GM18517 (cell line): ENCODE measurements at regions not wholly inside any gene's neighbourhood (a gene's known extent, or its start where the extent isn't known, plus 50 kb on each side); places are given as distances from the start of the nearest gene placed in this dataset.
"Not testable (repeated sequence)": the region's sequence is repeated elsewhere in the genome, so short reads cannot be mapped to it uniquely, and the experiment has no call there.

Source experiments
- ATAC-seq: cut with Tn5 transposase; IDR thresholded peaks from one replicate; pipeline ENCODE4 v1.9.1; 2021; ENCODE audit warnings: mild to moderate bottlenecking, moderate library complexity; ENCODE audit not compliant: unreplicated experiment

DNA sequence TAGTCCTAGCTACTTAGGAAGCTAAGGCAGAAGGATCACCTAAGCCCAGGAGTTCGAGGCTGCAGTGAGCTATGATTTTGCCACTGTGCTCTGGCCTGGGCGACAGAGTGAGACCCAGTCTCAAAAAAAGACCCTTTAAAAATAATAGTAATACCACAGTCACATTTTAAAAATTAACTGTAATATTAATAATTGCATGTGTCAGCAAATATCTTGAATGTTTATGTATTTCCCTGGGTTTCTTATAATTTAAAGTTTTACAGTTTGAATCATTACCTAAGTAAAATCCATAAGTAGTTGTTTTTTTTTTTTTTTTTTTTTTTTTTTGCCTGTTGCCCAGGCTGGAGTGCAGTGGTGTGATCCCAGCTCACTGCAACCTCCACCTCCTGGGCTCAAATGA lies 69.2 kb downstream of the LYZL2 start:
- no peak for ATAC-seq

DNA sequence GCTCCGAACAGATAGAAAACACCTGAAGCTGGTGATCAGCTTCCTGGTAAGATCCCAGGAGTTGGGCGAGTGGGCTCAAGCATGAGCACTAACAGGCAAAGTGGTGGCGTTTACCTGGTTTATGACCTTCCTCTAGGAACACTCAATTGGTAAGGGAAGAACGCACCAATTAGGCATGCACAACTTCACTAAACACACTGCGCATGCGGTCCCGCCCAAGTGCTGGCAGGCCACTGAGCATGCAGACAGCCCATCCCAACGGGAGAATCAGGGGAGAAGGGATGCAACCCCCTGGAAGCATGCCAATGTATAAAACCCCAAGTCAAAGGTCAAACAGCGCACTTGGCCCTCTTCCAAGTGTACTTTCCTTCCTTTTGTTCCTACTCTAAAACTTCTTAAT lies 70.4 kb downstream of the LYZL2 start:
- ATAC-seq, result no peak

DNA sequence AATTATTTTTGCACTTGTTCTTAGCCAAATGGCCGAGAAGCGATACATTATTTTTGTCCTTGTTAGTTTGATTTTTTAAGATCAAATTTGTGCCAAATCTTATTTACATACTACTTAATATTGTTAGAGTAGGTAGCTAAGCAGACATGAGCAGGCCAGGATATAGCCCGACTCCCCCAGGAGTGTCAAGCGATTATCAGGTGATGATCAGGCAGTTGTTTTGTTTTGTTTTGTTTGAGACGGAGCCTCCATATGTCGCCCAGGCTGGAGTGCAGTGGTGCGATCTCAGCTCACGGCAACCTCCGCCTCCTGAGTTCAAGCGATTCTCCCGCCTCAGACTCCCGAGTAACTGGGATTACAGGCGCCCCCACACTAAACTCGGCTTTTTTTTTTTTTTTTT lies 71.1 kb downstream of the LYZL2 start:
- ATAC-seq, result no peak

DNA sequence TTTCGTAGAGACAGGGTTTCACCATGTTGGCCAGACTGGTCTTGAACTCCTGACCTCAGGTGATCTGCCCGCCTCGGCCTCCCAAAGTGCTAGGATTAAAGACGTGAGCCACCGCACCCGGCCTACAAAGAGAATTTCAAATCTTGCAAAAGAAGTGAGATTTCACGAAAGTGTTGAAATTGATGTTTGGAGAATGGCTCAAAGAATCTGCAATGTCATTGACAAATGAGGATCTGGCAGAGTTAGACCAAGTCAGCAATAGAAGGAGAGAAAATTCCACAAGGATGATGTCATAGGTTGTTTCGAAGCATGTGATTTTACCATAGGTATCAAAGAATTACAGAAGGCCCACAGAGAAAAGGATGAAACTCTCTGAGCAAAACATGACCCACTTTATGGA lies 71.7 kb downstream of the LYZL2 start:
- no peak for ATAC-seq

DNA sequence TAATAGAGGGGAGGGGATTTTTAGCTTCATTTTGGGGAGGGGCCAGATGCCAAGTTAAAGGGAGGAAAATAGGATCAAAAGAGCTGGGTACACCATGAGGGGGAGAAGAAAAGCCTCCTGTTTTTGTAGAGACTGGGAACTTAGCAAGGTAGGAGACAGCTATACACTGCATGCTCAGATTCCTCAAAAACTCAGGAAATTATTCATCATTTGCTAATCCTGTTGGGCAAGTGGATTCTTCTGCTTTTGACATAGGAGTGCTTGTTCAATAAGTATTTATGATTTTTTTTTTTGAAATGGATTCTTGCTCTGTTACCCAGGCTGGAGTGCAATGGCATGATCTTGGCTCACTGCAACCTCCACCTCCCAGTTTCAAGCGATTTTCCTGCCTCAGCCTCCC lies 73.4 kb downstream of the LYZL2 start:
- no peak for ATAC-seq

- ATAC-seq, result no peak
These were observed 74.1 kb downstream of the LYZL2 start for GRCh38 chr10:30555465-30555864.

GRCh38 chr10:30554440-30554825 lies 75.1 kb downstream of the LYZL2 start:
- ATAC-seq, result no peak

DNA sequence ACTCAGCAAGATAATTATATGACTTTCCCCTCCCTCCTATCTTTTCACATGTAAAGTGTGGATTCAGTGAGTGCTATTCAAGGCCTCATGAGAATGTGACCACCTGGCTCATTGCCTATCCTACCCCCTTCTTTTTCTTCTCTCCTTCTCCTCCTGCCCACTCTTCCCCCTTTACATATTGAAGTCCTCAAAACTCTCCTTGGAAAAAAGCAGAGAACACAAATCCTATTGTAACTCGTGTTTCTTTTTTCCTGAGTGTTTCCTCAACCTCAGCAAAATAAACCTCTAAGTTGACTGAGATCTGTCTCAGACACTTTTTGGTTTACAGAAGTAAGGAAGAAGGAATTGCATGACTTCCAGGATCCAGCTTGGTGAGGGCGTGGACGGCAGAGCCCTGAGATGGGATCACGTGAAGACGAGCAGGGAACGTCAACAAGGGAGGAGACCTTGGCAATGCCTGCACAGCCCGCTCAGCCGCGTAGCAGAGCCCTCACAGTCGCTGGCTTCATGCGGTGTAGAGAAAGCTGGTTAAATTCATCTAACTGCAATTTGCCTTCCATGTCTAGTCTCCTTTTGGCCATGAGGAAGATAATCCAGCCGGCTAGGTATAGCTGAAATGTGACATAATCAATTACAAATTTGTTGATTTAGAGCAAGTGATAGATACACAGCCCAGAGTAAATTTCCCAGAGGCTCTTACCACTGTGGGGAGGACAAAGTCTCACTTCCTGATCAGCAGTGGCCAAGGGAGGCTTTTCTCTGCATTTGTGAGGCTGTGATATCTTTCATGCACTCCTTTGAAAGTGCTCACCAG lies 75.7 kb downstream of the LYZL2 start:
- ATAC-seq, result no peak

GRCh38 chr10:30553018-30553625 lies 76.4 kb downstream of the LYZL2 start:
- ATAC-seq, result no peak

DNA sequence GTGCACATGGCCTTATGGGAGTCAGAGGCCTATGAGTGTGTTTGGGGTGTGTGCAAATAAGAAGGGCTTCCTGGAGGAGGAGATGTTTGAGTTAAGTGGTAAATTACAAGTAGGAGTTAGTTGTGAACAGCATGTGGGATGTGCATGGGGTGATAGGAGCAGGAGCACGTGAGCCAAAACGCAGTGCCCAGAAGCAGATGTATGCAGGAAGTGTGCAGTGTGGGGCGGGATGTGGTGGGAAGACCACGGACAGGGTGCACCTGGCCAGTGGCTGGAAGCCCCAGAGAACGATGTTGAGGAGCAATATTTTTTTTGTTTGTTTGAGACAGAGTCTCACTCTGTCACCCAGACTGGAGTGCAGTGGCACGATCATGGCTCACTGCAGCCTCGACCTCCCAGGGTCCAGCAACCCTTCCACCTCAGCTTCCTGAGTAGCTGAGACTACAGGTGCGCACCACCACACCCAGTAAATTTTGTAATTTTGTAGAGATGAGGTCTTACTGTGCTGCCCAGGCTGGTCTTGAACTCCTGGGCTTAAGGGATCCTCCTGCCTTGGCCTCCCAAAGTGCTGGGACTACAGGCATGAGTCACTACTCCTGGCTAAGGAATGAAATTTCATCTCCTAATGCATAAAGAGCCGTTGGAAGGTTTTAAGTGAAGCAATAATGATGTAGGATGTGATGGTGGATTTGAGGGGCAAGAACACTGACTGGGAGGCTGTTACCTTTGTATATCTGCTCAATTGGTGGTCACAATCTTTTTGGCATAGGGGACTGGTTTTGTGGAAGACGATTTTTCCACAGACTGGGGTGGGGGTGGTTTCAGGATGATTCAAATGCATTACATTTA lies 78.4 kb downstream of the LYZL2 start:
- no peak for ATAC-seq

- not testable (repeated sequence) for ATAC-seq
These were observed 80.3 kb downstream of the LYZL2 start for GRCh38 chr10:30549134-30549687.

DNA sequence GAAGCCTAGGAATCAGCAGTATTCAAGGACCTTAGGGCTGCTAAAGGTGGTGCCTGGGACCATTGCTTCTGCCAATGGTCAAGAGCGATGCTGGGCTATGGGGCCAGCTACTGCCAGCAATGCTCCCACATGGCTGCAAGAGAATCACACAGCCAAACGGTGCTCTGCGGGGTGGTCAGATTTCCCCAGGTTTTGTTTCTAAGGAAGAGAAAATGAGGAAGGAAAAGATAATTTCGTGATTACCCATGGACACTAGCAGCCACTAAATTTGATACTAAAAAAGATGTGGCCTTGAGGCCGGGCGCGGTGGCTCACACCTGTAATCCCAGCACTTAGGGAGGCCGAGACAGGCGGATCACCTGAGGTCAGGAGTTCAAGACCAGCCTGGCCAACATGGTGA lies 83.0 kb downstream of the LYZL2 start:
- no peak for ATAC-seq

DNA sequence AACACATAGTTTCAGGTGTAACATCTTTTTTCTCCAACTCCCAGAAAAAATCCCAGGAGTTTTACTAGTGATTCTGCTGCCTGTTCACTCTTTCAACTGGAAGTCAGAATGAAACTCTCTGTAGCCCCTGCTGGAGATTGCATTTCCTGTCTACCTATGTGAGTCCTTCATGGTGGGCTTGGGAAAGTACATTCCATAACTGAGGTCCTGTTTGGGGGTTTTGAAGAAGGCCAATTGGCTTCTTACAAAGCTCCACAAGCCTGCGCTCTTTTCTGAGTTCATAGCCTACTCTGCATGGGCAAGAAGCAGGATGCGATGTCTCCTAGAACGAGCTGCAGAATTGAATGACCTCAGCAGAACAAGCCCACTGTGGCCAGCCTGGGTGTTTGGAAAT lies 86.7 kb downstream of the LYZL2 start:
- ATAC-seq, result peak; percentile 29

- ATAC-seq, result peak; percentile 39
These were observed 87.3 kb downstream of the LYZL2 start for GRCh38 chr10:30542001-30542894.

DNA sequence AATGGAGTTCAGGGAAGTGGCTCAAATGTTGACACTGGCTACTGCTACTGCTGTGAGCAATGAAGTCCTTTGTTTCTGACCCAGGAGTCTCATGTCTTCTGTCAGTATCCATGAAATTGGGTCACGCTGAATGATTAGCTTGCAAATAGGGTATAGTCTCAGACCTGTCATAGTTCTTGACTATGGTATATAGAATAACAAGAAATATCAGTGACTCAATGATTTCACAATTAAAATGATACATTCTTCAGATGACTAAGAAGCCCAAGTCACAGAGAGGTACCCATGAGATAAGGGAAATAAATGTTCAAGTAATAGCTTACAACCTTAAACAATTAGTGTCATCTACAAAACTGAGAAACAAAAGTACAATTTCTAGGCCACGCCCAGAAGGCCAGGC lies 89.3 kb downstream of the LYZL2 start:
- ATAC-seq, result no peak

- no peak for ATAC-seq
These were observed 91.5 kb downstream of the LYZL2 start for GRCh38 chr10:30538086-30538485.

- ATAC-seq, result no peak
These were observed 92.0 kb downstream of the LYZL2 start for GRCh38 chr10:30537586-30537985.

- ATAC-seq, result not testable (repeated sequence)
These were observed 92.4 kb downstream of the LYZL2 start for GRCh38 chr10:30537158-30537557.

- ATAC-seq, result no peak
These were observed 93.0 kb downstream of the LYZL2 start for GRCh38 chr10:30536578-30536977.

- ATAC-seq, result no peak
These were observed 93.9 kb downstream of the LYZL2 start for GRCh38 chr10:30535677-30536076.
